Karpas-422 (cell line): ENCODE measurements at regions not wholly inside any gene's neighbourhood (a gene's known extent, or its start where the extent isn't known, plus 50 kb on each side); places are given as distances from the start of the nearest gene placed in this dataset.
"Not testable (repeated sequence)": the region's sequence is repeated elsewhere in the genome, so short reads cannot be mapped to it uniquely, and the experiment has no call there.

ENCODE experiments used
- DNase-seq: peaks from one replicate; pipeline ENCODE4 v3.0.0-alpha.2; 2015
- H2AFZ ChIP-seq: fragments of 200-600 bp; sonication (generic); 2 replicates; pipeline ENCODE4 v1.6.1; 2014; ENCODE audit warnings: antibody characterized with exemption, low read length, mixed read lengths
- H3K27ac ChIP-seq: fragments of 200-600 bp; sonication (generic); 2 replicates; pipeline ENCODE4 v1.5.1; 2014; ENCODE audit warnings: mild to moderate bottlenecking, low read length, moderate library complexity
- H3K27me3 ChIP-seq: fragments of 200-600 bp; sonication (generic); 2 replicates; pipeline ENCODE4 v1.6.1; 2014; ENCODE audit warnings: low read length, mixed read lengths
- H3K36me3 ChIP-seq: fragments of 200-600 bp; sonication (generic); 2 replicates; pipeline ENCODE4 v1.6.1; 2014; ENCODE audit warnings: low read length, mixed read lengths; ENCODE audit not compliant: insufficient read depth
- H3K4me1 ChIP-seq: fragments of 200-600 bp; sonication (generic); 2 replicates; pipeline ENCODE4 v1.6.1; 2014; ENCODE audit warnings: mild to moderate bottlenecking, low read length, mixed read lengths
- H3K4me2 ChIP-seq: fragments of 200-600 bp; sonication (generic); 2 replicates; pipeline ENCODE4 v1.6.1; 2014; ENCODE audit warnings: low read length, low read depth, mild to moderate bottlenecking; ENCODE audit not compliant: poor library complexity, severe bottlenecking
- H3K4me3 ChIP-seq: fragments of 200-600 bp; sonication (generic); 2 replicates; pipeline ENCODE4 v1.5.1; 2014; ENCODE audit warnings: mild to moderate bottlenecking, antibody characterized with exemption, low read length, mixed read lengths
- H3K79me2 ChIP-seq: fragments of 200-600 bp; sonication (generic); 2 replicates; pipeline ENCODE4 v1.6.1; 2014; ENCODE audit warnings: mild to moderate bottlenecking, low read length, mixed read lengths
- H3K9ac ChIP-seq: fragments of 200-600 bp; sonication (generic); 2 replicates; pipeline ENCODE4 v1.6.0; 2014; ENCODE audit warnings: low read length
- H3K9me2 ChIP-seq: fragments of 200-600 bp; sonication (generic), shearing (Covaris generic); replicated peaks from 2 replicates; pipeline ENCODE4 v1.6.0; 2014; ENCODE audit warnings: mild to moderate bottlenecking, low read length, moderate library complexity; ENCODE audit not compliant: insufficient read depth
- H3K9me3 ChIP-seq: fragments of 300-700, 200-600 bp; sonication (generic); 2 replicates; pipeline ENCODE4 v1.6.1; 2014; ENCODE audit warnings: low read length, mixed read lengths
- H4K20me1 ChIP-seq: fragments of 200-600 bp; sonication (generic); 2 replicates; pipeline ENCODE4 v1.6.1; 2014; ENCODE audit warnings: mild to moderate bottlenecking, antibody characterized with exemption, low read length, low read depth; ENCODE audit not compliant: insufficient read depth

DNA sequence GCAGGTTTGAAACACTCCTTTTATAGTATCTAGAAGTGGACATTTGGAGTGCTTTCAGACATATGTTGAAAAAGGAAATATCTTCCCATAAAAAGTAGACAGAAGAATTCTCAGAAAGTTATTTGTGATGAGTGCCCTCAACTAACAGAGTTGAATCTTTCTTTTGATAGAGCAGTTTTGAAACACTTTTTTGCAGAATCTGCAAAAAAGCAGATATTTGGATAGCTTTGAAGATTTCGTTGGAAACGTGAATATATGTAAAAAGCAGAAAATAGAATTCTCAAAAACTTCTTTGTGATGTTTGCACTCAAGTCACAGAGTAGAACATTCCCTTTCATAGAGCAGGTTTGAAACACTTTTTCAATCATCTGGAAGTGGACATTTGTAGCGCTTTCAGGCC lies 676.4 kb upstream of the ZNF337 start:
- not testable (repeated sequence) for H3K36me3 ChIP-seq, H3K9me3 ChIP-seq, H3K4me3 ChIP-seq, DNase-seq, H3K9ac ChIP-seq, H3K79me2 ChIP-seq, H3K9me2 ChIP-seq, H3K4me1 ChIP-seq, H4K20me1 ChIP-seq, H3K27me3 ChIP-seq, H3K27ac ChIP-seq, H3K4me2 ChIP-seq, H2AFZ ChIP-seq

DNA sequence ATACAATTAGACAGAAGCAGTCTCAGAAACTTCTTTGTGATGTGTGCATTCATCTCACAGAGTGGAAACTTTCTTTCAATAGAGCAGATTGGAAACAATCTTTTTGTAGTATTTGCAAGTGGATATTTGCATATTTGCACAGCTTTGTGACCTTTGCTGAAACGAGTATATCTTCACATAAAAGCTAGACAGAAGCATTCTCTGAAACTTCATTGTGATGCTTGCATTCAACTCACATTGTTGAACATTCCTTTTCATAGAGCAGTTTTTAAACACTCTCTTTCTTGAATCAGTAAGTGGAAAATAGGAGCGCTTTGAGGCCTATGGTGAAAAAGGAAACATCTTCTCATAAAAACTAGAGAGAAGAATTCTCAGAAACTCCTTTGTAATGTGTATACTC lies 657.9 kb upstream of the ZNF337 start:
- Histone ChIP-seq H2AFZ (no peak overlapping the region), H3K9me3 (no peaks in the 10 kb centered on the region), H3K4me3 (no peak overlapping the region), H3K4me1 (no peaks in the 10 kb centered on the region), H3K9me2 (no peaks in the 10 kb centered on the region), H3K9ac (no peak overlapping the region), H3K27ac (no peak overlapping the region), H3K4me2 (no peak overlapping the region), H3K27me3 (no peaks in the 10 kb centered on the region), H3K79me2 (no peaks in the 10 kb centered on the region), H3K36me3 (no peaks in the 10 kb centered on the region), H4K20me1 (no peaks in the 10 kb centered on the region)
- no peak for DNase-seq

DNA sequence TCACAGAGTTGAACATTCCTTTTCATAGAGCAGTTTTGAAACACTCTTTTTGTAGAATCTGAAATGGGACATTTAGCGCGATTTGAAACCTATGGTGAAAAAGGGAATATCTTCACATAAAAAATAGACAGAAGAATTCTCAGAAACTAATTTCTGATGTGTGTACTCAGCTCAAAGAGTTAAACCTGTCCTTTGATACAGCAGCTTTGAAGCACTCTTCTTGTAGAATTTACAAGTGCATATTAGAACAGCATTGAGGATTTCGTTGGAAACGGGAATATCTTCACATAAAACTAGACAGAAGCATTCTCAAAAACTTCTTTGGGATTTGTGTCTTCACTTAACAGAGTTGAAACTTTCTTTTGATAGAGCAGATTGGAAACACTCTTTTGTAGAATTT lies 650.7 kb upstream of the ZNF337 start:
- H3K79me2 ChIP-seq = no peaks in the 10 kb centered on the region
- no peaks in the 10 kb centered on the region for H4K20me1 ChIP-seq
- no peak overlapping the region for H2AFZ ChIP-seq
- H3K27me3 ChIP-seq = no peaks in the 10 kb centered on the region
- H3K4me3 ChIP-seq = no peak overlapping the region
- no peak overlapping the region for H3K27ac ChIP-seq
- H3K36me3 ChIP-seq = no peaks in the 10 kb centered on the region
- H3K4me1 ChIP-seq = no peaks in the 10 kb centered on the region
- H3K4me2 ChIP-seq = no peak overlapping the region
- no peak overlapping the region for H3K9ac ChIP-seq
- no peaks in the 10 kb centered on the region for H3K9me3 ChIP-seq
- H3K9me2 ChIP-seq = no peaks in the 10 kb centered on the region
- no peak for DNase-seq

DNA sequence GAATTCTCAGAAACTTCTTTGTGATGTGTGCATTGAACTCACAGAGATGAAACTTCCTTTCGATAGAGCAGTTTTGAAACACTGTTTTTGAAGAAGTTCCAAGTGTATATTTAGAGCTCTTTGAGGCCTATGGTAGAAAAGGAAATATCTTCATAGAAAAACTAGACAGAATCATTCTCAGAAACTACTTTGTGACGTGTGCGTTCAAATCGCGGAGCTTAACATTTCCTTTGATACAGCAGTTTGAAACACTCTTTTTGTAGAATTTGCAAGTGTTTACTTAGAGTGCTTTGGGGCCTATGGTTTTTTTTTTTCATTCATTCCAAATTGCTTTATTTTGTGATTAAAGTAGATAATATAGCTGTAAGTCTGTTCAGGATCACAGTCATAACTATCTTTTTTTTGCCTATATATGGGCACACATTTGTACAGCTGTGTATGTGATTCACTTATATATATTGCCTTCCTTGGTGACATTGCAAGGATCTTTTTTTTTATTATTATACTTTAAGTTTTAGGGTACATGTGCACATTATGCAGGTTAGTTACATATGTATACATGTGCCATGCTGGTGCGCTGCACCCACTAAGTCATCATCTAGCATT lies 643.9 kb upstream of the ZNF337 start:
- not testable (repeated sequence) for H3K27me3 ChIP-seq, H2AFZ ChIP-seq, H3K4me2 ChIP-seq, H3K9ac ChIP-seq, H3K36me3 ChIP-seq, H3K79me2 ChIP-seq, H4K20me1 ChIP-seq, H3K9me2 ChIP-seq, H3K27ac ChIP-seq, DNase-seq, H3K4me1 ChIP-seq, H3K4me3 ChIP-seq, H3K9me3 ChIP-seq

DNA sequence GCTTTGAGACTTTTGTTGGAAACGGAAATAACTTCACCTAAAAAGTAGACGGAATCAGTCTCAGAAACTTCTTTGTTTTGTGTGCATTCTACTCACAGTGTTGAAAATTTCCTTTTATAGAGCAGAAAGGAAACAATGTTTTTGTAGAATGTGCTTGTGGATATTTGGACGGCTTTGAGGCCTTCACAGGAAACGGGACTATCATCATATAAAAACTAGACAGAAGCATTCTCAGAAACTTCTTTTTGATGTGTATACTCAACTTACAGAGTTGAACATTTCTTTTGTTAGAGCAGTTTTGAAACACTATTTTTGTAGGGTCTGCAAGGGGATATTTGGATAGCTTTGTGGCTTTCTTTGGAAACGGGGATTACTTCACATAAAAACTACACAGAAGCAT lies 627.5 kb upstream of the ZNF337 start:
- Histone ChIP-seq H4K20me1 (no peaks in the 10 kb centered on the region), H3K27ac (no peak overlapping the region), H3K9ac (no peak overlapping the region), H3K79me2 (no peaks in the 10 kb centered on the region), H3K4me1 (no peaks in the 10 kb centered on the region), H2AFZ (no peak overlapping the region), H3K27me3 (no peaks in the 10 kb centered on the region), H3K9me3 (no peaks in the 10 kb centered on the region), H3K9me2 (no peaks in the 10 kb centered on the region), H3K4me2 (no peak overlapping the region), H3K36me3 (no peaks in the 10 kb centered on the region), H3K4me3 (no peak overlapping the region)
- DNase-seq = no peak

DNA sequence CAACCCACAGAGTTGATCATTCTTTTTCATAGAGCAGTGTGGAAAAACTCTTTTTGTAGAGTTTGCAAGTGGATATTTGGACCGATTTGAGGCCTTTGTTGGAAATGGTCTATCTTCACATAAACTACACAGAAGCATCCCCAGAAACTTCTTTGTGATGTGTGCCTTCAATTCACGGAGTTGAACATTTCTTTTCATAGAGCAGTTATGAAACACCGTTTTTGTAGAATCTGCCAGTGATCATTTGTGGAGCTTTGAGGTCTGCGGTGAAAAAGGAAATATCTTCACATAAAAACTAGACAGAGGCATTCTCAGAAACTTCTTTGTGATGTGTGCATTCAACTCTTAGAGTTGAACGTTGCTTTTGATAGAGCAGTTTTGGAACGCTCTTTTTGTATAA lies 618.4 kb upstream of the ZNF337 start:
- no peaks in the 10 kb centered on the region for H3K4me1 ChIP-seq
- no peak for DNase-seq
- no peaks in the 10 kb centered on the region for H3K9me3 ChIP-seq
- H3K79me2 ChIP-seq = no peaks in the 10 kb centered on the region
- no peak overlapping the region for H2AFZ ChIP-seq
- H3K4me3 ChIP-seq = no peak overlapping the region
- no peaks in the 10 kb centered on the region for H3K9me2 ChIP-seq
- no peaks in the 10 kb centered on the region for H3K27me3 ChIP-seq
- no peak overlapping the region for H3K4me2 ChIP-seq
- no peak overlapping the region for H3K9ac ChIP-seq
- no peaks in the 10 kb centered on the region for H4K20me1 ChIP-seq
- no peak overlapping the region for H3K27ac ChIP-seq
- no peaks in the 10 kb centered on the region for H3K36me3 ChIP-seq

DNA sequence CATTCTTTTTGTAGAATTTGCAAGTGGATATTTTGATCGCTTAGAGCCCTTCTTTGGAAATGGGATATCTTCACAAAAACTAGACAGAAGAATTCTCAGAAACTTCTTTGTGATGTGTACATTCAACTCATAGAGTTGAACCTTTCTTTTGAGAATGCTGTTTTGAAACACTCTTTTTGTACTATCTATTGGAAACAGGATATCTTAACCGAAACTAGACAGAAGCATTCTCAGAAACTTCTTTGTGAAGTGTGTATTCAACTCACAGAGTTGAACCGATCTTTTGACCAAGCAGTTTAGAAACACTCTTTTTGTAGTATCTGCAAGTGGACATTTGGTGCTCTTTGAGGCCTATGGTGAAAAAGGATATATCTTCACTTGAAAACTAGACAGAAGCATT lies 613.1 kb upstream of the ZNF337 start:
- not testable (repeated sequence) for H3K36me3 ChIP-seq, H3K27ac ChIP-seq, H3K27me3 ChIP-seq, H3K9me2 ChIP-seq, H3K9me3 ChIP-seq, H4K20me1 ChIP-seq, H3K9ac ChIP-seq, H3K4me3 ChIP-seq, H3K4me1 ChIP-seq, DNase-seq, H3K4me2 ChIP-seq, H2AFZ ChIP-seq, H3K79me2 ChIP-seq

DNA sequence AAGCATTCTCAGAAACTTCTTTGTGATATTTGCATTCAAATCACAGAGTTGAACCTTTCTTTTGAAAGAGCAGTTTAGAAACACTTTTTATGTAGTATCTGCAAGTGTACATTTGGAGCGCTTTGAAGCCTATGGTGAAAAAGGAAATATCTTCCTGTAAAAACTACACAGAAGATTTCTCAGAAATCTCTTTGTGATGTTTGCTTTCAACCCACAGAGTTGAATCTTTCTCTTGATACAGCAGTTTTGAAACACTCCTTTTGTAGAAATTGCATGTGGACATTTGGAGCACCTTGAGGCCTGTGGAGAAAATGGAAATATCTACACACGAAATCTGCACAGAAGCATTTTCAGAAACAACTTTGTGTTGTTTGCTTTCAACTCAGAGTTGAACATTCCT lies 612.3 kb upstream of the ZNF337 start:
- no peak overlapping the region for H3K27ac ChIP-seq
- H3K27me3 ChIP-seq = no peaks in the 10 kb centered on the region
- no peaks in the 10 kb centered on the region for H3K36me3 ChIP-seq
- no peak overlapping the region for H3K4me2 ChIP-seq
- no peaks in the 10 kb centered on the region for H4K20me1 ChIP-seq
- no peak overlapping the region for H2AFZ ChIP-seq
- H3K9ac ChIP-seq = no peak overlapping the region
- DNase-seq = no peak
- no peaks in the 10 kb centered on the region for H3K9me3 ChIP-seq
- no peaks in the 10 kb centered on the region for H3K9me2 ChIP-seq
- no peaks in the 10 kb centered on the region for H3K79me2 ChIP-seq
- no peaks in the 10 kb centered on the region for H3K4me1 ChIP-seq
- H3K4me3 ChIP-seq = no peak overlapping the region

DNA sequence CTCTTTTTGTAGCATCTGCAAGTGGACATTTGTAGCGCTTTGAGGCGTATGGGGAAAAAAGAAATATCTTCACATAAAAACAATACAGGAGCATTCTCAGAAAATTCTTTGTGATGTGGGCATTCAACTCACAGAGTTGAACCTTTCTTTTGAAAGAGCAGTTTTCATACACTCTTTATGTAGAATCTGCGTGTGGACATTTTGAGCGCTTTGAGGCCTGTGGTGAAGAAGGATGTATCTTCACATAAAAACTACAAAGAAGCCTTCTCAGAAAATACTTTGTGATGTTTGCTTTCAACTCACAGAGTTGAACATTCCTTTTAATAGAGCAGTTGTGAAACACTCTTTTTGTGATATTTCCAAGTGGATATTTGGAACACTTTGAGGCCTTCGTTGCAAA lies 598.4 kb upstream of the ZNF337 start:
- Histone ChIP-seq H3K27ac (no peak overlapping the region), H3K79me2 (no peaks in the 10 kb centered on the region), H3K9me3 (no peaks in the 10 kb centered on the region), H3K4me1 (no peaks in the 10 kb centered on the region), H4K20me1 (no peaks in the 10 kb centered on the region), H3K9me2 (no peaks in the 10 kb centered on the region), H3K9ac (no peak overlapping the region), H3K27me3 (no peaks in the 10 kb centered on the region), H3K4me2 (no peak overlapping the region), H3K4me3 (no peak overlapping the region), H3K36me3 (no peaks in the 10 kb centered on the region), H2AFZ (no peak overlapping the region)
- no peak for DNase-seq
